Breast epithelium (tissue), 4 donors: ENCODE measurements at regions not wholly inside any gene's neighbourhood (a gene's known extent, or its start where the extent isn't known, plus 50 kb on each side); places are given as distances from the start of the nearest gene placed in this dataset.

Source experiments
- DNase-seq, 2 donors: peaks; one replicate each; pipeline ENCODE4 v3.0.0-alpha.2; 2019; ENCODE audit warnings: low spot score in 2 of 2
- H3K27ac ChIP-seq, 2 donors: fragments of 200-600 bp; sonication (generic) in 1 of 2; one replicate each; pipeline ENCODE4 v1.5.1; 2016 to 2019; ENCODE audit warnings: mild to moderate bottlenecking in 1 of 2
- H3K27me3 ChIP-seq, 2 donors: fragments of 200-600 bp; sonication (generic) in 1 of 2; one replicate each; pipeline versions ENCODE4 v1.5.1 to v1.6.0; 2017 to 2019; ENCODE audit warnings: control low read depth in 1 of 2, mild to moderate bottlenecking in 1 of 2
- H3K36me3 ChIP-seq: fragments of 200-600 bp; one replicate; pipeline ENCODE4 v1.5.1; 2019
- H3K4me1 ChIP-seq, 2 donors: fragments of 200-600 bp; sonication (generic); one replicate each; pipeline ENCODE4 v1.5.1; 2016 to 2019; ENCODE audit warnings: control low read depth in 1 of 2
- H3K4me3 ChIP-seq, 3 donors: fragments of 200-600 bp; sonication (generic); 1 replicate in 2 of 3; 2 replicates in 1 of 3; pipeline ENCODE4 v1.5.1; 2016 to 2019; ENCODE audit warnings: mild to moderate bottlenecking in 3 of 3, moderate library complexity in 2 of 3
- H3K9me3 ChIP-seq, 2 donors: fragments of 200-600 bp; sonication (generic) in 1 of 2; one replicate each; pipeline ENCODE4 v1.5.1; 2016 to 2019; ENCODE audit warnings: control low read depth in 1 of 2
- POLR2A ChIP-seq: fragments of 450-650 bp; IDR thresholded peaks from one replicate; pipeline ENCODE4 v1.6.1; 2016; ENCODE audit warnings: antibody characterized with exemption, mild to moderate bottlenecking, moderate library complexity
- POLR2AphosphoS5 ChIP-seq, 3 donors: sonication (generic); formaldehyde crosslinking; IDR thresholded peaks; one replicate each; pipeline ENCODE4 v1.6.1; 2017; ENCODE audit warnings: antibody characterized with exemption in 3 of 3
- intact Hi-C: fragments of 100-400 bp; cut with DNase I; formaldehyde crosslinking; loops from one replicate; pipeline ENCODE4 v1.15.1; 2023; ENCODE audit warnings: low total_unique reads
- TF ChIP-seq, protein P1 (sequence below), 3 donors: fragments of 450-650 bp; IDR thresholded peaks; one replicate each; pipeline ENCODE4 v1.5.1; 2016 to 2017; ENCODE audit warnings: antibody characterized with exemption in 3 of 3, mild to moderate bottlenecking in 3 of 3, moderate library complexity in 3 of 3

DNA sequence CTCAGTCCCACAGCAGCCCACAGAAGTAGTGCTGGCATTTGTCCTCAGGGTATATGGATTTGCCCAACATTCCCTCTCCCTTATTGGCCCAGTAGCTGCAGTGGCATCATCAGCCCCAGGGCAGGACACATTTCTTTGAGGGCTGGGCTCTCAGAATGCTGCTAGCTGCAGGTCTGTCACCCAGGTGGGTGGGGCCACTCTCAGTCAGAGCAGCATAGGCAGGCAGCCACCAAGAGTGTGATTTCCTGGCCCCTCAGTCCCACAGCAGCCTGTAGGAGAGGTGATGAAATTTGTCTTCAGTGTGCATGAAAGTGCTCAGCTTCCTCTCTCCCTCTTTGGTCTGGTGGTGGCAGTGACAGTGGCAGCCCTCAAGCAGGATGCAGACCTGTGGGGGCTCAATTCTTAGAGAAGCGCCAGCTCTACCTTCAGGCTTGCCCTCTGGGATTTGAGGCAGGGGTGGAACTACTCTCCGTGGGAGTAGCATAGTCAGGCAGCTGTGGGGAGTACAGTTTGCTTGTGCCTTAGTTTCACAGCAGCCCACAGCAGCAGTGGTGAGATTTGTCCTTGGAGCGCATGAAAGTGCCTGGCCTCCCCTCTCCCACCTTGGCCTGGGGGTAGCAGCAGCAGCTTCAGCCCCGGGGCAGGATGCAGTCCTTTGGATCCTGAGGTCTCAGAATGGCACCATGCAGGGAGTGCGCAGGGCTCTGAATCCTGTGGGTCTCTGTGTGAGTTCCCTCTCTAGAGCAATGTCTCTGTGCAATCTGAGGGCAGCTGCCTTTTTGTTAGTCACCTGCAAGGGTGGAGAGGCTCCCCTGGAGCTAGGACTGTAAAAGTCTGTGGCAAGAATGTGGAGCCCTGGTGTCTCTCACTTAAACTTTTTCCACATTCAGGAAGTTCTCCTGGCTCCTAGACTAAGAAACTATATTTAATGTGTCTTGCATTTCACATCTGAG lies 1229.1 kb downstream of the ROBO2 start:
- intact Hi-C loops = no loop called here
- no peak overlapping the region for H3K4me3 ChIP-seq
- H3K4me1 ChIP-seq = no peaks in the 10 kb centered on the region
- no peaks in the 10 kb centered on the region for H3K36me3 ChIP-seq
- peaks cover 6 to 14% of the 10 kb centered on the region in 2 donors for H3K9me3 ChIP-seq
- H3K27me3 ChIP-seq = no peaks in the 10 kb centered on the region
- H3K27ac ChIP-seq = no peak overlapping the region
- no peak for DNase-seq
- no peak for TF ChIP-seq POLR2A
- TF ChIP-seq, protein P1, sequence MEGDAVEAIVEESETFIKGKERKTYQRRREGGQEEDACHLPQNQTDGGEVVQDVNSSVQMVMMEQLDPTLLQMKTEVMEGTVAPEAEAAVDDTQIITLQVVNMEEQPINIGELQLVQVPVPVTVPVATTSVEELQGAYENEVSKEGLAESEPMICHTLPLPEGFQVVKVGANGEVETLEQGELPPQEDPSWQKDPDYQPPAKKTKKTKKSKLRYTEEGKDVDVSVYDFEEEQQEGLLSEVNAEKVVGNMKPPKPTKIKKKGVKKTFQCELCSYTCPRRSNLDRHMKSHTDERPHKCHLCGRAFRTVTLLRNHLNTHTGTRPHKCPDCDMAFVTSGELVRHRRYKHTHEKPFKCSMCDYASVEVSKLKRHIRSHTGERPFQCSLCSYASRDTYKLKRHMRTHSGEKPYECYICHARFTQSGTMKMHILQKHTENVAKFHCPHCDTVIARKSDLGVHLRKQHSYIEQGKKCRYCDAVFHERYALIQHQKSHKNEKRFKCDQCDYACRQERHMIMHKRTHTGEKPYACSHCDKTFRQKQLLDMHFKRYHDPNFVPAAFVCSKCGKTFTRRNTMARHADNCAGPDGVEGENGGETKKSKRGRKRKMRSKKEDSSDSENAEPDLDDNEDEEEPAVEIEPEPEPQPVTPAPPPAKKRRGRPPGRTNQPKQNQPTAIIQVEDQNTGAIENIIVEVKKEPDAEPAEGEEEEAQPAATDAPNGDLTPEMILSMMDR (IDR thresholded peaks at IDR 0.05) = no peak
- TF ChIP-seq POLR2AphosphoS5 (IDR thresholded peaks at IDR 0.05) = no peak

DNA sequence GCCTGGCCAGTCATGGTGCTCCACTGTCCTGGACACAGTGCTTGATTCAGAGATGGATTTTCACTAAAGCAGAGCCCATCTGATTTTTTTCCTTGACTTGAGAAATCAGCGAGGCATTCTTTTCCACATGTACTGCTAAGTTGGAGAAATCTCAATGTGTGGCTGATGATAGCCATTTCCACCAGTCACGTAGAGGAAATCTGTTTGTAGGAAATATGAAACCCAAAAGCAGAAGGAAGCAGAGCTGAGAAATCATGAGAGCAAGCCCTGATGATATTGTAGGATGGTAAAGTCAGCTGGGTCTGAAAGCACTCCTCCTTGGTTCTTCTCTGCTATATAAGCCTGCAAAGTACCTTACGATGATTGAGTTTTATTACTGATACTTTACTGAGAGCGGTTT lies 1233.4 kb downstream of the ROBO2 start:
- Histone ChIP-seq H3K27me3 (no peaks in the 10 kb centered on the region), H3K9me3 (peaks cover 0 to 7% of the 10 kb centered on the region in 2 donors), H3K4me3 (no peak overlapping the region), H3K27ac (no peak overlapping the region), H3K4me1 (no peaks in the 10 kb centered on the region), H3K36me3 (no peaks in the 10 kb centered on the region)
- TF ChIP-seq POLR2A = no peak
- no peak for TF ChIP-seq POLR2AphosphoS5 (IDR thresholded peaks at IDR 0.05)
- TF ChIP-seq, protein P1 (IDR thresholded peaks at IDR 0.05) = no peak
- intact Hi-C loops = no loop called here
- DNase-seq = no peak

DNA sequence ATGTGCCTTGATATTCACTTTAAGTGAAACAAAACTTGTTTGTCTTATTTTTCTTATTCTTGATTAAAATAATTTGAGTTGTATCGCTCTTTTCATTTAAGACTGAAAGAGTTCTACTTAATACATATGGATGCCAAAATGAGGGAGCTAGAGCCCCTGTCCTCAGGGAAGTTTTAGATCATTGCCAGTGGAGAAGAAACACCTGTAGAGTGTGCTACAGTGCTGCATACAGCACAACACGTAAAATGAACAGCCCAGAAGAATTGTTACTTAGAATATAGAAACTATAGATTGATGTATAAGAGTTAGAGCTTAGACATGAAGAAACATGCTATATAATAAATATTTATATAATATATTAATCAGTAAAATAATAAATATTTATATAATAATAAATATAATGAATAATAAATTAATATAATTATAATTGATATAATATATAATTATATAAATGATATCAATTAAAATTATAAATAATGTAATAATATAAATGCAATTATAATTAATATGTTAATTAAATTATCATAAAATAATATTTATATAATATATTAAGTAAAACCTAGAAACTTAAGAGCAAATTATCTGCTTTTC lies 1234.7 kb downstream of the ROBO2 start:
- intact Hi-C loops = no loop called here
- H3K4me3 ChIP-seq = no peak overlapping the region
- no peak for DNase-seq

DNA sequence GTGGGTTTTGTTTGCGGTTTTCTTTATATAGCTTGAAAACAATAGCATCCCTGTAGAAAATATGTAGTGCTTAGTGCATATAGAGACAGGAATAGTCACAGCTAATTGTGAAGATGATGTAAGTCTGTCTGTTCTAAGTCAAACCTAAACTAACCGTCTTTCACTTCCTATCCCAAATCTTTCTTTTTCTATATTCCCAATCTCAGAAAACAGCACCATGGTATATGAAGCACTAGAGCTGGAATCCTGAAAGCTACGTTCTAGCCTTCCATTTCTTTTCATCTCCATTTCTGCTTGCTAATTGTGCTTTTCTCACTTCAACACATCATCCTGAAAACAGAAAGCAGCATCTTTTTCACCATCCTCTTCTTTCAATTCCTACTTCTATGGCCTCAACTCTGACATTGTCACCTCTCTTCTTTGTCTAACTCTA lies 1235.5 kb downstream of the ROBO2 start:
- no peak for DNase-seq
- Histone ChIP-seq H3K4me1 (no peaks in the 10 kb centered on the region), H3K4me3 (no peak overlapping the region), H3K9me3 (no peaks in the 10 kb centered on the region), H3K36me3 (no peaks in the 10 kb centered on the region), H3K27ac (no peak overlapping the region), H3K27me3 (no peaks in the 10 kb centered on the region)
- TF ChIP-seq POLR2AphosphoS5 (IDR thresholded peaks at IDR 0.05) = no peak
- TF ChIP-seq, protein P1 (IDR thresholded peaks at IDR 0.05) = no peak
- TF ChIP-seq POLR2A = no peak
- intact Hi-C loops = no loop called here

More for the DNA sequence above, 1234.7 kb downstream of the ROBO2 start:
- no peaks in the 10 kb centered on the region for H3K9me3 ChIP-seq
- no peaks in the 10 kb centered on the region for H3K36me3 ChIP-seq
- no peak for TF ChIP-seq POLR2AphosphoS5 (IDR thresholded peaks at IDR 0.05)
- no peak for TF ChIP-seq POLR2A
- TF ChIP-seq, protein P1 (IDR thresholded peaks at IDR 0.05) = no peak
- H3K27ac ChIP-seq = no peak overlapping the region
- H3K4me1 ChIP-seq = no peaks in the 10 kb centered on the region
- no peaks in the 10 kb centered on the region for H3K27me3 ChIP-seq

DNA sequence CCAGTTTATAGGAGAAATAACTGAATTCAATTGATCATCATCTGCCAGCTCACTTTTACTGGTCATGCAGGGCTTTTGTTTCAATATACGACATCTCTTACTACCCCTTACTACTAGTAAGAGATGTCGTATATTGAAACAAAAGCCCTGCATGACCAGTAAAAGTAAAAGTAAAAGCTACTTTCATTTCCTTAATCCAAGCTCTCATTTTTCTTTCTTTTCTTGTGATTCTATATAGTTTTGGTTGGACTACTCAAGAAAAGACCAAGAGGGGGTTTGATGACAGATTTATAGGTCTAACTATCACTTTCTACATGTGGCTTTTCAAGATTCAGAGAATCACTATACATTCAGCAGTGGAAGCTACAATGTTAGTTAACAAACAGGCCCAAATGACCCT lies 1237.3 kb downstream of the ROBO2 start:
- Histone ChIP-seq H3K4me3 (no peak overlapping the region), H3K4me1 (no peaks in the 10 kb centered on the region), H3K36me3 (no peaks in the 10 kb centered on the region), H3K9me3 (no peaks in the 10 kb centered on the region), H3K27me3 (no peaks in the 10 kb centered on the region), H3K27ac (no peak overlapping the region)
- intact Hi-C loops = no loop called here
- no peak for DNase-seq
- TF ChIP-seq POLR2A (no peak), POLR2AphosphoS5 (IDR thresholded peaks at IDR 0.05) (no peak)
- TF ChIP-seq, protein P1 (IDR thresholded peaks at IDR 0.05) = no peak
